ENCODE measurements at regions not wholly inside any gene's neighbourhood (a gene's known extent, or its start where the extent isn't known, plus 50 kb on each side); places are given as distances from the start of the nearest gene placed in this dataset.

DNA sequence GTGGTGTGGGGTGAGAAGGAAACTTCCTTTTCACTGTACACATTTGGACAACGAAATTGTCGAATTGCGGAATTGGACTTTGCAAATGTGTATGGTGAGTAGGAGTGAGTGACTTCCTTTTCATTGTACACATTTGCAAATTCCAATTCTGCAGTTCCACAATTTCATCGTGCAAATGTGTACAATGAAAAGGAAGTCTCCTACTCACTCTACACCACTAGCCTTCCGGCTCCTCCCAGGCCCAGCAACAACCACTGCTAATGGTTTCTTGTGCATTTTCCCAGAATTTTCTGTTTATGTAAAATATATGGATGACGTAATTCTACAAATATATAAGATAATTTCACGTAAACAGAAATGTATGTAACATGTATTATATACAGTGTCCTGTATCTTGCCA is 118.5 kb downstream of the ARL4A start:
- H3K79me2 ChIP-seq (ENCODE audit: insufficient read depth), result no peaks in the 10 kb centered on the region
- no peak overlapping the region for H3K4me2 ChIP-seq (ENCODE audit: unreplicated experiment)
- H3F3A ChIP-seq (ENCODE audit: insufficient read depth), result no peaks in the 10 kb centered on the region
- H2AFZ ChIP-seq, result peak overlapping the region; percentile 23
- no peak overlapping the region for H3K27ac ChIP-seq
- H4K20me1 ChIP-seq (ENCODE audit: insufficient read depth), result no peaks in the 10 kb centered on the region
- no peaks in the 10 kb centered on the region for H3K27me3 ChIP-seq (replicated peaks; ENCODE audit: insufficient read depth)
- 77 to 81% methylated on average over 7 of the region's 7 CpGs for WGBS, 2 experiments (ENCODE audit: low coverage in 1 of 2, low lambda C conversion rate in 2 of 2, missing lambda C conversion rate in 2 of 2)
- H3K4me3 ChIP-seq, result no peak overlapping the region
- H3K9me3 ChIP-seq (ENCODE audit: low read depth), result no peaks in the 10 kb centered on the region
- no peaks in the 10 kb centered on the region for H3K9me2 ChIP-seq (ENCODE audit: insufficient read depth)
- in situ Hi-C loops (cut with MboI), result no loop called here
- DNase-seq, result no peak
- no peaks in the 10 kb centered on the region for H3K4me1 ChIP-seq (ENCODE audit: insufficient read depth)
- H3K36me3 ChIP-seq (ENCODE audit: low read depth), result no peaks in the 10 kb centered on the region
- no peak for TF ChIP-seq EZH2phosphoT487 (IDR thresholded peaks at IDR 0.05; ENCODE audit: insufficient read depth, low read depth)
- TF ChIP-seq EZH2 (IDR thresholded peaks at IDR 0.05; ENCODE audit: insufficient read depth, poor library complexity, severe bottlenecking), result no peak
- H3K9ac ChIP-seq, result no peak overlapping the region

DNA sequence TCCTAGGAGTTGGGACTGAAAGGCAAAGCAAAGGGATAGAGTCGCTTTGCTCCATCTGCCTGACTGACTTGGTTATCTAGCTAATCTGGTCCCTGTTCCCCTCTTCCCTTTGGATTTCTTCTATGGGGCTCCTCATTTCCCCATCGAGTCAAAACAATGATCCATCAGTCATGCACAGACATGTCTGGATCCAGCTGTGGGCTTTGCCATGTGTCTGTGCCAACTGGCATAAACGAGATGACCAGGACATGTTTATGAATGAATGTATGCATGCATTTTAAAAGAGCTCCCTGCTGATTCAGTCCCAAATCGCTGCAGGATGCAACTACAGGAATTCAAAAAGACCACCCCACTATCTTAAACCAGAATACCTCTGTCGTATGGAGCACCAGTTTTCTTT is 122.0 kb downstream of the ARL4A start:
- Histone ChIP-seq H3F3A (ENCODE audit: insufficient read depth) (no peaks in the 10 kb centered on the region), H3K79me2 (ENCODE audit: insufficient read depth) (no peaks in the 10 kb centered on the region), H3K4me2 (ENCODE audit: unreplicated experiment) (no peak overlapping the region), H3K36me3 (ENCODE audit: low read depth) (no peaks in the 10 kb centered on the region), H3K9me3 (ENCODE audit: low read depth) (no peaks in the 10 kb centered on the region), H4K20me1 (ENCODE audit: insufficient read depth) (no peaks in the 10 kb centered on the region), H3K27me3 (replicated peaks; ENCODE audit: insufficient read depth) (no peaks in the 10 kb centered on the region), H3K4me3 (no peak overlapping the region), H3K27ac (no peak overlapping the region), H3K9ac (no peak overlapping the region), H3K9me2 (ENCODE audit: insufficient read depth) (no peaks in the 10 kb centered on the region), H2AFZ (no peak overlapping the region), H3K4me1 (ENCODE audit: insufficient read depth) (no peaks in the 10 kb centered on the region)
- 39% methylated on average over 5 of the region's 5 CpGs for WGBS, 2 experiments (ENCODE audit: low coverage in 1 of 2, low lambda C conversion rate in 2 of 2, missing lambda C conversion rate in 2 of 2)
- no peak for DNase-seq
- TF ChIP-seq EZH2phosphoT487 (IDR thresholded peaks at IDR 0.05; ENCODE audit: insufficient read depth, low read depth), result no peak
- TF ChIP-seq EZH2 (IDR thresholded peaks at IDR 0.05; ENCODE audit: insufficient read depth, poor library complexity, severe bottlenecking), result no peak
- in situ Hi-C loops (cut with MboI), result no loop called here

DNA sequence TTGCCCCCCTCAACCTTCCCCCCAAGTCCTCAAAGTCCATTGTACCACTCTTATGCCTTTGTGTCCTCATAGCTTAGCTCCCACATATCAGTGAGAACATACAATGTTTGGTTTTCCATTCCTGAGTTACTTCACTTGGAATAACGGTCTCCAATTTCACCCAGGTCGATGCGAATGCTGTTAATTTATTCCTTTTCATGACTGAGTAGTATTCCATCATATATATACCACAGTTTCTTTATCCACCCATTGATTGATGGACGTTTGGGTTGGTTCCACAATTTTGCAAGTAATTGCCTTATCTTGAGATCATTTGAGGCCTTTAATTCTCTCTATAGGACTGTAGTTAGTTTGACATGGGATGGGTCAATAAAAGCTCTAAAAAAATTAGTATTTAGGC is 124.7 kb downstream of the ARL4A start:
- no peak for DNase-seq
- Histone ChIP-seq H3K9me3 (ENCODE audit: low read depth) (no peaks in the 10 kb centered on the region), H3K4me1 (ENCODE audit: insufficient read depth) (no peaks in the 10 kb centered on the region), H4K20me1 (ENCODE audit: insufficient read depth) (no peaks in the 10 kb centered on the region), H3K79me2 (ENCODE audit: insufficient read depth) (no peaks in the 10 kb centered on the region), H3K27me3 (replicated peaks; ENCODE audit: insufficient read depth) (no peaks in the 10 kb centered on the region), H3K4me2 (ENCODE audit: unreplicated experiment) (no peak overlapping the region), H3K9ac (no peak overlapping the region), H3F3A (ENCODE audit: insufficient read depth) (no peaks in the 10 kb centered on the region), H3K4me3 (no peak overlapping the region), H3K27ac (no peak overlapping the region), H3K9me2 (ENCODE audit: insufficient read depth) (no peaks in the 10 kb centered on the region), H2AFZ (no peak overlapping the region), H3K36me3 (ENCODE audit: low read depth) (no peaks in the 10 kb centered on the region)
- TF ChIP-seq EZH2 (IDR thresholded peaks at IDR 0.05; ENCODE audit: insufficient read depth, poor library complexity, severe bottlenecking) (no peak), EZH2phosphoT487 (IDR thresholded peaks at IDR 0.05; ENCODE audit: insufficient read depth, low read depth) (no peak)
- 44 to 45% methylated on average over 4 of the region's 4 CpGs for WGBS, 2 experiments (ENCODE audit: low coverage in 1 of 2, low lambda C conversion rate in 2 of 2, missing lambda C conversion rate in 2 of 2)
- in situ Hi-C loops (cut with MboI), result no loop called here

DNA sequence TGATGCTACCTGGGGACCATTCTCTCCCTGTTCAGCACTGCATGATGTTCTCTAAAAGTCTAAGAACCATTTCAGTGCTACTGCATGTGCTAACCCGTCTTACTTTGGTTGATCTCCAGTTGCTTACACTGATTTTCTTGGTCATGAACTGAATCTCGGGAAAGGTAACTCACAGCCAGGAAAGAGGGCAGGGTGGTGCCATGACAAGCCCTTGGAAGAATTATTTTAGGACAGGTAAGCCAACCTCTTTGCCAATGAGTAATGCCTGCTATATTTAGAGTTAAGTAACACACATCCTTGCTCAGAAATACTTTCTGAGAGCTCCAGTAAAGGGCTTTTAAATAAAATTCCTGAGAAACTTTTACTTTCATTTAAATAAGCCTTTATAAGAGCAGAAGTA is 126.7 kb downstream of the ARL4A start:
- H3K27me3 ChIP-seq (replicated peaks; ENCODE audit: insufficient read depth), result no peaks in the 10 kb centered on the region
- H3F3A ChIP-seq (ENCODE audit: insufficient read depth), result no peaks in the 10 kb centered on the region
- H3K4me2 ChIP-seq (ENCODE audit: unreplicated experiment), result no peak overlapping the region
- no peak overlapping the region for H3K27ac ChIP-seq
- H3K36me3 ChIP-seq (ENCODE audit: low read depth), result no peaks in the 10 kb centered on the region
- no peak overlapping the region for H3K9ac ChIP-seq
- H3K79me2 ChIP-seq (ENCODE audit: insufficient read depth), result no peaks in the 10 kb centered on the region
- no peak for DNase-seq
- H3K9me3 ChIP-seq (ENCODE audit: low read depth), result no peaks in the 10 kb centered on the region
- no peaks in the 10 kb centered on the region for H3K4me1 ChIP-seq (ENCODE audit: insufficient read depth)
- H3K4me3 ChIP-seq, result no peak overlapping the region
- no peaks in the 10 kb centered on the region for H4K20me1 ChIP-seq (ENCODE audit: insufficient read depth)
- WGBS, 2 experiments (ENCODE audit: low coverage in 1 of 2, low lambda C conversion rate in 2 of 2, missing lambda C conversion rate in 2 of 2), result 43 to 46% methylated on average over 2 of the region's 2 CpGs
- no peak for TF ChIP-seq EZH2 (IDR thresholded peaks at IDR 0.05; ENCODE audit: insufficient read depth, poor library complexity, severe bottlenecking)
- no peak overlapping the region for H2AFZ ChIP-seq
- in situ Hi-C loops (cut with MboI), result no loop called here
- H3K9me2 ChIP-seq (ENCODE audit: insufficient read depth), result no peaks in the 10 kb centered on the region

DNA sequence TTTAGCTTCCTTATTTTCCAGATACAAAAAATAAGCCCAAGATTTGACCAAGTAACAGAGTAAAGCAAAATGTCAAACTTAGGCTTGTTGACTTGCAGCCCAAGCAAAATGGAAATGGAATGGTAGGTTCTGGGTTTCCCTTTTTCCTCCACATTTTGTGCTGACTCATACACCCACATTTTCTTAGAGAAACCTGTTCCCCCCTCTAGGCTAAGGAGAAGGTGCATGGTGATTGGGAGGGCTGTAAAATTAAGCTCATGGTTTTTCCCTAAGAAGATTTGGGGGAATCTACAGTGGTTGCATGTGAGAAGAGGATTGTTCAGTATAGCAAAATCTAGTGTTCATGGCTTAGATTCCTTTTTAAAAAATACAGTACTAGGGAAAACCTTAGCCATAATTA is 127.4 kb downstream of the ARL4A start:
- no peak for TF ChIP-seq EZH2 (IDR thresholded peaks at IDR 0.05; ENCODE audit: insufficient read depth, poor library complexity, severe bottlenecking)
- TF ChIP-seq EZH2phosphoT487 (IDR thresholded peaks at IDR 0.05; ENCODE audit: insufficient read depth, low read depth), result no peak
- Histone ChIP-seq H3K27me3 (replicated peaks; ENCODE audit: insufficient read depth) (no peaks in the 10 kb centered on the region), H3K9me3 (ENCODE audit: low read depth) (no peaks in the 10 kb centered on the region), H3K4me3 (no peak overlapping the region), H3K36me3 (ENCODE audit: low read depth) (no peaks in the 10 kb centered on the region), H3K9me2 (ENCODE audit: insufficient read depth) (no peaks in the 10 kb centered on the region), H3F3A (ENCODE audit: insufficient read depth) (no peaks in the 10 kb centered on the region), H3K9ac (no peak overlapping the region), H4K20me1 (ENCODE audit: insufficient read depth) (no peaks in the 10 kb centered on the region), H2AFZ (0 out of 2 replicates have a peak overlapping the region, but pooled peaks have one; percentile 8), H3K4me1 (ENCODE audit: insufficient read depth) (no peaks in the 10 kb centered on the region), H3K4me2 (ENCODE audit: unreplicated experiment) (no peak overlapping the region), H3K79me2 (ENCODE audit: insufficient read depth) (no peaks in the 10 kb centered on the region), H3K27ac (no peak overlapping the region)
- DNase-seq, result no peak
- in situ Hi-C loops (cut with MboI), result no loop called here

All from GM23248 (cell line).